ENCODE measurements at regions not wholly inside any gene's neighbourhood (a gene's known extent, or its start where the extent isn't known, plus 50 kb on each side); places are given as distances from the start of the nearest gene placed in this dataset.

- TF ChIP-seq CTCF (IDR thresholded peaks at IDR 0.05; ENCODE audit: insufficient read depth, low read depth, low read length), result no peak
- no peak for TF ChIP-seq EZH2 (IDR thresholded peaks at IDR 0.05; ENCODE audit: insufficient read depth, low read length)
These were observed 56.6 kb upstream of the LIN7C start for GRCh38 chr11:27563201-27563600.

All from astrocyte (in vitro differentiated cells and primary cell).